Activated T-cell treated with anti-CD3 and anti-CD28 coated beads, Interleukin-2, amount 50 U/mL, for 4 hours (primary cell): ENCODE measurements at regions not wholly inside any gene's neighbourhood (a gene's known extent, or its start where the extent isn't known, plus 50 kb on each side); places are given as distances from the start of the nearest gene placed in this dataset.

ENCODE experiments used
- ATAC-seq, 2 donors: fragments of 200-7000 bp; cut with Tn5 transposase; one replicate each; pipeline ENCODE4 v1.10.0; 2021
- DNase-seq: peaks from one replicate; pipeline ENCODE4 v3.0.0-alpha.2; 2020
- H3K27me3 Mint-ChIP-seq: one replicate; pipeline ENCODE4 v1.8.0; 2021; ENCODE audit warnings: low read depth, mixed read lengths
- H3K36me3 Mint-ChIP-seq: one replicate; pipeline ENCODE4 v1.8.0; 2022; ENCODE audit warnings: mixed read lengths; ENCODE audit not compliant: insufficient read depth
- H3K4me1 Mint-ChIP-seq: one replicate; pipeline ENCODE4 v1.8.0; 2021; ENCODE audit warnings: low read depth, mixed read lengths
- H3K4me3 Mint-ChIP-seq: one replicate; pipeline ENCODE4 v1.8.0; 2021; ENCODE audit warnings: mild to moderate bottlenecking, moderate library complexity, mixed read lengths
- H3K9me3 Mint-ChIP-seq: one replicate; pipeline ENCODE4 v1.8.0; 2021; ENCODE audit warnings: mixed read lengths

GRCh38 chr1:38131024-38131585, 84.5 kb upstream of the POU3F1 start:
- peaks cover 54% of the 10 kb centered on the region for H3K27me3 Mint-ChIP-seq
- H3K9me3 Mint-ChIP-seq, result no peaks in the 10 kb centered on the region
- no peak for DNase-seq
- H3K4me3 Mint-ChIP-seq, result no peak overlapping the region
- H3K4me1 Mint-ChIP-seq, result no peaks in the 10 kb centered on the region
- no peaks in the 10 kb centered on the region for H3K36me3 Mint-ChIP-seq
- ATAC-seq, result no peak

- no peaks in the 10 kb centered on the region for H3K36me3 Mint-ChIP-seq
Observed at GRCh38 chr1:38129971-38130370, 83.4 kb upstream of the POU3F1 start.

DNA sequence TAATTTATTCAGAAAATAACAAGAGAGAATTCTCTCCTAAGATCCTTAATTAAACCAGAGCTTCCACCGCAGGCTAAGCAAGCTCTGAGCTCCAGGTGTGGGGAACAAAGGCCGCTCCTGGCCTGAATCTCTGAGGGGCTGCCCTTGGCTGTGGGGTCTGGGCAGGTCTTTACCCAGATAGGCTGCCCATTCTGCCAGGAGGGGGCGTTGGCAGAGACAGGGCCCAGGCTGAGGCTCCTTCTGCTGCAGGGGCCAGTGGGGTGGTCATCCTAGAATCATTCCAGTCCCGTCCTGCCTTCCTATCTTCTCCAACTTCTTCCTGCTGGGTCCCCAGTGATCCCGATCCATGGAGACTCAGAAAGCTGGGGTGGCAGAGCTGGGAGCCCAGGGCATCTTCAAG, 82.9 kb upstream of the POU3F1 start:
- Mint-ChIP-seq H3K36me3 (no peaks in the 10 kb centered on the region), H3K4me3 (no peak overlapping the region), H3K4me1 (no peaks in the 10 kb centered on the region), H3K27me3 (peaks cover 41% of the 10 kb centered on the region), H3K9me3 (no peaks in the 10 kb centered on the region)
- DNase-seq, result no peak
- no peak for ATAC-seq

More at GRCh38 chr1:38129971-38130370, 83.4 kb upstream of the POU3F1 start:
- no peaks in the 10 kb centered on the region for H3K4me1 Mint-ChIP-seq
- H3K27me3 Mint-ChIP-seq, result peaks cover 45% of the 10 kb centered on the region
- H3K9me3 Mint-ChIP-seq, result no peaks in the 10 kb centered on the region
- DNase-seq (no peak), ATAC-seq (no peak)
- no peak overlapping the region for H3K4me3 Mint-ChIP-seq

DNA sequence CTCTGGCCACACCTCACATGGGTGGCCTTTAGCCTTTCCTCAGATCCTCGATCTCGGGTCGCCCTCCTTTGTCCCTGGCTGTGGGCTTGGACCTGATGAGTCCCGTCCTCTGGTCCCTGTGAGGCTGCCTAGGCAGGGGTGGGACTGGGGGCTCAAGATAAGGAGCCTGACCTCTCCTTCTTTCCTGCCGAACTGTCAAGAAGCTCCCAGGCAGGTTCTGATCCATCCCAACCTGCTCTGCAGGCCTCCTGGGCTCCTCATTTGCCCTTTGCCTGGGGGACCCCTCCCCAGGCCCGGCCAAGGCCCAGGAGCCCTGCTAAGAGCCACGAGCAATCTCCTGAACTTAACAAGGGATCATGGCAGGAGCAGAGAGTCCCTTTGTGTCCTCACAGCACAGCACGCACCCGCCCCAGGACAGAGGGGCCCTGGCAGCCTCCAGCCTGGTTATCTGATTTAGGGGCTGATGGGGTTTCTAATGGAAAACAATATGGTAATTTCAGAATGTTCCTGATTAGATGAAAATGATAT, 82.4 kb upstream of the POU3F1 start:
- DNase-seq (no peak), ATAC-seq (no peak)
- peaks cover 39% of the 10 kb centered on the region for H3K27me3 Mint-ChIP-seq
- no peaks in the 10 kb centered on the region for H3K4me1 Mint-ChIP-seq
- no peaks in the 10 kb centered on the region for H3K9me3 Mint-ChIP-seq
- no peak overlapping the region for H3K4me3 Mint-ChIP-seq
- no peaks in the 10 kb centered on the region for H3K36me3 Mint-ChIP-seq

GRCh38 chr1:38128511-38128910, 81.9 kb upstream of the POU3F1 start:
- ATAC-seq, result no peak
- no peaks in the 10 kb centered on the region for H3K36me3 Mint-ChIP-seq
- H3K9me3 Mint-ChIP-seq, result no peaks in the 10 kb centered on the region
- peaks cover 39% of the 10 kb centered on the region for H3K27me3 Mint-ChIP-seq
- no peak for DNase-seq
- H3K4me3 Mint-ChIP-seq, result no peak overlapping the region
- H3K4me1 Mint-ChIP-seq, result no peaks in the 10 kb centered on the region

GRCh38 chr1:38127428-38127827, 80.8 kb upstream of the POU3F1 start:
- no peak overlapping the region for H3K4me3 Mint-ChIP-seq
- no peaks in the 10 kb centered on the region for H3K4me1 Mint-ChIP-seq
- ATAC-seq (no peak), DNase-seq (no peak)
- no peaks in the 10 kb centered on the region for H3K36me3 Mint-ChIP-seq
- H3K27me3 Mint-ChIP-seq, result peaks cover 31% of the 10 kb centered on the region
- H3K9me3 Mint-ChIP-seq, result no peaks in the 10 kb centered on the region

GRCh38 chr1:38126970-38127369, 80.4 kb upstream of the POU3F1 start:
- Mint-ChIP-seq H3K27me3 (peaks cover 27% of the 10 kb centered on the region), H3K9me3 (no peaks in the 10 kb centered on the region), H3K4me3 (no peak overlapping the region), H3K36me3 (no peaks in the 10 kb centered on the region), H3K4me1 (no peaks in the 10 kb centered on the region)
- no peak for ATAC-seq
- no peak for DNase-seq

- no peak for ATAC-seq
- Mint-ChIP-seq H3K27me3 (peaks cover 18% of the 10 kb centered on the region), H3K4me3 (no peak overlapping the region), H3K4me1 (no peaks in the 10 kb centered on the region), H3K36me3 (no peaks in the 10 kb centered on the region), H3K9me3 (no peaks in the 10 kb centered on the region)
- DNase-seq, result no peak
Observed at GRCh38 chr1:38125837-38126520, 79.4 kb upstream of the POU3F1 start.

GRCh38 chr1:38125016-38125415, 78.4 kb upstream of the POU3F1 start:
- ATAC-seq (no peak), DNase-seq (no peak)
- Mint-ChIP-seq H3K4me1 (no peaks in the 10 kb centered on the region), H3K4me3 (no peak overlapping the region), H3K27me3 (peaks cover 16% of the 10 kb centered on the region), H3K9me3 (no peaks in the 10 kb centered on the region), H3K36me3 (no peaks in the 10 kb centered on the region)

DNA sequence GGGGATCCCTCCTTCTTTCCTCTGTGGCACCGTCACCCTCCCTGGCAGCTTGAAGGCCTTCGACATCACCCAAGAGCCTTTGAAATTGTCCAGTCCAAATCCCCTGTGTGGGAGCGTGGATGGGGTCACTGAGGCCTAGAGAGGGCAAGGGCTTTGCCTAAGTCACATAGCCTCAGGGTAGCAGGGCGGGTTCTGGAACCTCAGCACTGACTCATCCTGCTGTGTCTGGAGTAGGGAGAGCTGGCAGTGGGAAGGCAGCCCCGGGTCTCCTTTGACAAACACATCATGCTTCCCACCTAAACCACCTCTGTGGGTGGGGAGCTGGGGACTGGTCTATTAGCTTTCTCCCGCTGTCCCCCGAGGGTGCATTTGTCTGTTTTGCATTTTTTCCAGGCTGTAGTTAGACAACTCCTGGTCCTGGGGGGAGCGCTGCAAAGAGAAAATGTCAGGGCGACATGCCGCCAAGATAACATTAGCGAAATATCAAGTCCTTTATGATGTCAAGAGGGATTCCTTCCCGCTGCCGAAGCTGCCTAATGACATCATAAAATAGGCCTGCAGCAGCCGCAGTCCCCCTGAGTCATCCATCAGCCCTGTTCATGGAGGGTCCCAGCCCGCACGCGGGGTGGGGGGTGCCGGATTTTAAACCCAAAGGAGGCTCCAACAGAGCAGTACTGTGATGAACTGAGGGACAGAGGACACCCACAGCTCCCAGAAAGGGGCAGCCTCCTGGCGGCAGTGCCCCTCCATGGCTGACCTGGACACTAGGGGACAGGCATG, 77.0 kb upstream of the POU3F1 start:
- Mint-ChIP-seq H3K4me3 (no peak overlapping the region), H3K9me3 (no peaks in the 10 kb centered on the region), H3K27me3 (peaks cover 13% of the 10 kb centered on the region), H3K36me3 (no peaks in the 10 kb centered on the region), H3K4me1 (no peaks in the 10 kb centered on the region)
- no peak for DNase-seq
- ATAC-seq, result no peak

GRCh38 chr1:38121231-38121680, 74.7 kb upstream of the POU3F1 start:
- no peak for ATAC-seq
- no peak for DNase-seq
- Mint-ChIP-seq H3K4me1 (no peaks in the 10 kb centered on the region), H3K27me3 (peaks cover 5% of the 10 kb centered on the region), H3K4me3 (no peak overlapping the region), H3K9me3 (no peaks in the 10 kb centered on the region), H3K36me3 (no peaks in the 10 kb centered on the region)

GRCh38 chr1:38120552-38121230, 74.1 kb upstream of the POU3F1 start:
- H3K9me3 Mint-ChIP-seq, result no peaks in the 10 kb centered on the region
- no peaks in the 10 kb centered on the region for H3K36me3 Mint-ChIP-seq
- ATAC-seq (no peak), DNase-seq (no peak)
- H3K27me3 Mint-ChIP-seq, result peaks cover 5% of the 10 kb centered on the region
- no peak overlapping the region for H3K4me3 Mint-ChIP-seq
- no peaks in the 10 kb centered on the region for H3K4me1 Mint-ChIP-seq

GRCh38 chr1:38118976-38119375, 72.4 kb upstream of the POU3F1 start:
- no peaks in the 10 kb centered on the region for H3K27me3 Mint-ChIP-seq
- no peak overlapping the region for H3K4me3 Mint-ChIP-seq
- no peaks in the 10 kb centered on the region for H3K9me3 Mint-ChIP-seq
- no peak for DNase-seq
- no peaks in the 10 kb centered on the region for H3K4me1 Mint-ChIP-seq
- no peak for ATAC-seq
- no peaks in the 10 kb centered on the region for H3K36me3 Mint-ChIP-seq

DNA sequence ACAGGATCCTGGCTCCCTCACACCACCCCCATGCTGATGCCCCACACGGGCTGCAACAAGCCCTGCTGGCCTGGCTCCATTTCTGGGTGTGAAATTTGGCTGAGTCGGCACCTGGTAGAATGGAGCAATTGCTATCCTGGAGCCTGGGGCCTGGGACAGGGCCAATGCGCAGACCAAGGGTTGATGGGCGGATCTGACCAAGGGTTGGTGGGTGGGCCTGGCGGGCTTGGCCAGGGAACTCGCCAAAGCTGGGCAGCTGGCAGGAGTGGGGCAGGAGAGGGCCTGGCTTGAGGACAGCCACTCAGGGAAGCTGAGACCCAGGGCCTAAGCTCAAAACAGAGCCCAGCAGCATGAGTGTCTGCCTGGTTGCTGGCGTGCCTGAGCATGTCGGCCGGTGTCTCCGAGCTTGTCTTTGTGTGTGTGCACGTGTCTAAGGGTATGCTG, 70.9 kb upstream of the POU3F1 start:
- ATAC-seq (no peak), DNase-seq (no peak)
- no peaks in the 10 kb centered on the region for H3K9me3 Mint-ChIP-seq
- H3K36me3 Mint-ChIP-seq, result no peaks in the 10 kb centered on the region
- no peak overlapping the region for H3K4me3 Mint-ChIP-seq
- no peaks in the 10 kb centered on the region for H3K27me3 Mint-ChIP-seq
- H3K4me1 Mint-ChIP-seq, result no peaks in the 10 kb centered on the region
